AG09319 (cell line): ENCODE measurements at regions not wholly inside any gene's neighbourhood (a gene's known extent, or its start where the extent isn't known, plus 50 kb on each side); places are given as distances from the start of the nearest gene placed in this dataset.

ENCODE experiments used
- DNase-seq: peaks from one replicate; pipeline ENCODE4 v3.0.0-alpha.2; 2010; ENCODE audit warnings: low read depth; ENCODE audit errors: extremely low read depth
- CTCF ChIP-seq: IDR thresholded peaks from 2 replicates; pipeline ENCODE4 v1.5.1; 2011; ENCODE audit warnings: low read depth, mild to moderate bottlenecking, inconsistent platforms, low read length, moderate library complexity

GRCh38 chr5:88130211-88130815 is 138.3 kb downstream of the TMEM161B start:
- no peak for TF ChIP-seq CTCF
- DNase-seq: no peak

- no peak for DNase-seq
- no peak for TF ChIP-seq CTCF
These were observed 139.8 kb downstream of the TMEM161B start for GRCh38 chr5:88128813-88129212.

- TF ChIP-seq CTCF: no peak
- DNase-seq: no peak
These were observed 149.0 kb downstream of the TMEM161B start for GRCh38 chr5:88119535-88120125.

GRCh38 chr5:88118179-88118578 is 150.5 kb downstream of the TMEM161B start:
- no peak for DNase-seq
- TF ChIP-seq CTCF: no peak

GRCh38 chr5:88117546-88117945 is 151.1 kb downstream of the TMEM161B start:
- DNase-seq: no peak
- no peak for TF ChIP-seq CTCF

GRCh38 chr5:88116396-88116795 is 152.2 kb downstream of the TMEM161B start:
- no peak for TF ChIP-seq CTCF
- DNase-seq: no peak

GRCh38 chr5:88115211-88115610 is 153.4 kb downstream of the TMEM161B start:
- no peak for TF ChIP-seq CTCF
- no peak for DNase-seq
